Spleen (tissue), 11 donors: ENCODE measurements at regions not wholly inside any gene's neighbourhood (a gene's known extent, or its start where the extent isn't known, plus 50 kb on each side); places are given as distances from the start of the nearest gene placed in this dataset.

ENCODE experiments used
- DNase-seq: peaks from one replicate; pipeline ENCODE4 v3.0.0-alpha.2; 2020
- H3K27ac ChIP-seq, 8 donors: fragments of 200-600 bp; sonication (generic) in 7 of 8; 1 replicate in 4 of 8; 2 replicates in 4 of 8; pipeline versions ENCODE4 v1.5.0 to v1.8.0; 2016 to 2021; ENCODE audit warnings: inconsistent platforms in 4 of 8, mild to moderate bottlenecking in 4 of 8, moderate library complexity in 1 of 8
- H3K27me3 ChIP-seq, 7 donors: fragments of 200-600 bp; sonication (generic) in 6 of 7; replicated peaks in 1 of 7; 1 replicate in 4 of 7; 2 replicates in 3 of 7; pipeline versions ENCODE4 v1.5.0 to v1.8.0; 2016 to 2021; ENCODE audit warnings: inconsistent platforms in 3 of 7, mild to moderate bottlenecking in 1 of 7
- H3K36me3 ChIP-seq, 6 donors: fragments of 200-600 bp; sonication (generic) in 5 of 6; 1 replicate in 4 of 6; 2 replicates in 2 of 6; pipeline versions ENCODE4 v1.5.0 to v1.8.0; 2016 to 2021; ENCODE audit warnings: inconsistent platforms in 2 of 6
- H3K4me1 ChIP-seq, 6 donors: fragments of 200-600 bp; sonication (generic) in 5 of 6; 1 replicate in 3 of 6; 2 replicates in 3 of 6; pipeline versions ENCODE4 v1.5.0 to v1.8.0; 2016 to 2021; ENCODE audit warnings: inconsistent platforms in 3 of 6
- H3K4me3 ChIP-seq, 8 donors: fragments of 200-600 bp; sonication (generic) in 7 of 8; 1 replicate in 4 of 8; 2 replicates in 4 of 8; pipeline versions ENCODE4 v1.5.0 to v1.8.0; 2016 to 2021; ENCODE audit warnings: inconsistent platforms in 4 of 8, mild to moderate bottlenecking in 4 of 8, moderate library complexity in 2 of 8
- H3K9me3 ChIP-seq, 8 donors: fragments of 200-600 bp; sonication (generic) in 7 of 8; 1 replicate in 4 of 8; 2 replicates in 4 of 8; pipeline versions ENCODE4 v1.5.0 to v1.8.0; 2016 to 2021; ENCODE audit warnings: inconsistent platforms in 4 of 8
- POLR2A ChIP-seq, 3 donors: fragments of 450-650 bp; IDR thresholded peaks; one replicate each; pipeline ENCODE4 v1.5.1; 2017; ENCODE audit warnings: antibody characterized with exemption in 3 of 3, mild to moderate bottlenecking in 1 of 3
- POLR2AphosphoS5 ChIP-seq, 3 donors: sonication (generic); formaldehyde crosslinking; IDR thresholded peaks; one replicate each; pipeline ENCODE4 v1.5.1; 2017; ENCODE audit warnings: antibody characterized with exemption in 3 of 3
- WGBS, 5 donors: extraction: QIAGEN DNeasy Blood & Tissue Kit in 3 of 5; methylation state at CpG; one replicate each; pipeline versions ENCODE4 v1.1.5 to v1.1.7; 2013 to 2018; 5-methylcytosine and 5-hydroxymethylcytosine counted together
- intact Hi-C: fragments of 100-400 bp; cut with DNase I; formaldehyde crosslinking; loops from one replicate; pipeline ENCODE4 v1.15.0; 2023; ENCODE audit warnings: low total_unique reads
- TF ChIP-seq, protein P1 (sequence below), 11 experiments: fragments of 200-600 bp in 7 of 11; fragments of 450-650 bp in 4 of 11; sonication (generic) in 4 of 11; IDR thresholded peaks in 8 of 11; conservative IDR thresholded peaks in 3 of 11; 1 replicate in 7 of 11; 2 replicates in 4 of 11; pipeline versions ENCODE4 v1.4.0 to v1.8.0; 2016 to 2021; ENCODE audit warnings: antibody characterized with exemption in 11 of 11, inconsistent platforms in 4 of 11, mild to moderate bottlenecking in 1 of 11
- donor health status: healthy with polysubstance abuse.
- donor health status: DM: no; HTN: no; CAD: no; lungs with moderate emphysema.
- donor health status: DM: no; HTN: no; CAD: no.
- donor health status: Bipolar disorder and iron deficiency.
- donor health status: healthy.
- donor health status: DM: no; HTN: no; CAD: no.
- donor health status: DM: yes; HTN: yes; CAD: no.

DNA sequence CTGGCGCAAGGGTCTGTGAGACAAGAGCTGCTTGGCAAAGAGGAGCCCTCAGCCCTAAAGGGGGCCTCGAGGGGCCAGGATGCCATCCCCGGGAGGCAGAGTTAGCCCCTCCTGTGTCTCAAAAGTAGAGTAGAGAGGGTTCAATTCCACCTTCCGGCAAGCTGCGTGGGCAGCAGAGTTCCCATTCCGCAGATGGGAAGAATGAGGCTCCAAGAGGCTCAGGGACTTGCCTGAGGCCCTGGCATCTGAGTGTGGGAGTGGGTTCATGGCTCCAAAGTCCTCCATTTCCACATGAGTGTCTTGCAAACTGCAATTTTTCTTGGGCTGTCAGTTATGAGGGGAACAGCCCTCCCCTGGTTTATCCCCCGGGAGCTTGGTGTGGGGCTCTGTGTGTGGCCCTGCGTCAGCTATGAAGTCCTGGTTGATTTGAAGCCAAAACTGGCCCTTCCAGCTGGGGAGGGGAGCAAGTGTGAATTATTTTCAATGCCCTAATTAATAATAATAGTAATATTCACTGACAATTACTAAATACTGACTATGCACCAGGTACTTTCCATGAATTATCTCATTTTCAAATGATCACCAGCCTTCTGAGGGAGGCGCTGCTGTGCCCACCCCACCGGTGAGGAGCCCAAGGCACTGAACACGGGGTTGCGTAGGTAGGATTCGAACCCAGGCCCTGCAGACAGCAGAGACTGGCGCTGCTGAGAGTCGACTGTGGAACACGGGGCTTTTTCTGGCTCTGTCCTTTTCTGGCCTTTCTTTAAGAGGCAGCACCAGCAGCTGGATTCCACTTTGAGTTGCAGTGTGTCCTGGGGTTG, 153.0 kb upstream of the PTPN1 start:
- Histone ChIP-seq H3K27ac (no peak overlapping the region), H3K36me3 (no peaks in the 10 kb centered on the region), H3K4me1 (peaks cover 0 to 32% (median 7%) of the 10 kb centered on the region in 6 donors), H3K4me3 (no peak overlapping the region), H3K9me3 (no peaks in the 10 kb centered on the region), H3K27me3 (peaks cover 0 to 6% (median 0%) of the 10 kb centered on the region in 7 donors)
- WGBS, 5 donors: 79 to 91% (median 86%) methylated on average over 16 of the region's 16 CpGs
- peak; percentile 36 for DNase-seq
- no peak for TF ChIP-seq POLR2AphosphoS5 (IDR thresholded peaks at IDR 0.05)
- TF ChIP-seq, protein P1, sequence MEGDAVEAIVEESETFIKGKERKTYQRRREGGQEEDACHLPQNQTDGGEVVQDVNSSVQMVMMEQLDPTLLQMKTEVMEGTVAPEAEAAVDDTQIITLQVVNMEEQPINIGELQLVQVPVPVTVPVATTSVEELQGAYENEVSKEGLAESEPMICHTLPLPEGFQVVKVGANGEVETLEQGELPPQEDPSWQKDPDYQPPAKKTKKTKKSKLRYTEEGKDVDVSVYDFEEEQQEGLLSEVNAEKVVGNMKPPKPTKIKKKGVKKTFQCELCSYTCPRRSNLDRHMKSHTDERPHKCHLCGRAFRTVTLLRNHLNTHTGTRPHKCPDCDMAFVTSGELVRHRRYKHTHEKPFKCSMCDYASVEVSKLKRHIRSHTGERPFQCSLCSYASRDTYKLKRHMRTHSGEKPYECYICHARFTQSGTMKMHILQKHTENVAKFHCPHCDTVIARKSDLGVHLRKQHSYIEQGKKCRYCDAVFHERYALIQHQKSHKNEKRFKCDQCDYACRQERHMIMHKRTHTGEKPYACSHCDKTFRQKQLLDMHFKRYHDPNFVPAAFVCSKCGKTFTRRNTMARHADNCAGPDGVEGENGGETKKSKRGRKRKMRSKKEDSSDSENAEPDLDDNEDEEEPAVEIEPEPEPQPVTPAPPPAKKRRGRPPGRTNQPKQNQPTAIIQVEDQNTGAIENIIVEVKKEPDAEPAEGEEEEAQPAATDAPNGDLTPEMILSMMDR (IDR thresholded peaks at IDR 0.05 in 8 of 11, conservative IDR thresholded peaks at IDR 0.05 in 3 of 11): no peak
- no peak for TF ChIP-seq POLR2A (IDR thresholded peaks at IDR 0.05)
- intact Hi-C loops: no loop called here

DNA sequence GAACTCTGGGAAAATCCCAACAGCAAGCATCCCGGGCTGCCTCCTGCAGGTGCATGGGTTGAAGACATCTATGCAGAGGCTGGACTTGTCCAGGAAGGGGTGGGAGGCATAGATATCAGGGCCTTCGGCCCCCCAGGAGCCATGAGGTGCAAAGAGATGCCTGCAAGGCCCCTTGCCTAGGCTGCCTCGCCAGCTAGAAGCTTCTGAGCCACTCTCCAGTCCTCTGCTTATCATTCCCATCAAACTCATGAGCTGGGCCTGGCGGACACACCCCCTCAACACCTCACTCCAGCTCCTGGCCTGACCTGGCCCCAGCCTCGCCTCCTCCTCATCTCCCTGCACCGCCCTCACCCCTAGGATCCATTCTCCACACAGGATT, 152.4 kb upstream of the PTPN1 start:
- Histone ChIP-seq H3K4me1 (peaks cover 0 to 27% (median 5%) of the 10 kb centered on the region in 6 donors), H3K27ac (no peak overlapping the region), H3K27me3 (peaks cover 0 to 6% (median 0%) of the 10 kb centered on the region in 7 donors), H3K9me3 (no peaks in the 10 kb centered on the region), H3K36me3 (no peaks in the 10 kb centered on the region), H3K4me3 (no peak overlapping the region)
- intact Hi-C loops: no loop called here
- DNase-seq: peak; percentile 66
- 82 to 92% (median 88%) methylated on average over 6 of the region's 6 CpGs for WGBS, 5 donors
- TF ChIP-seq POLR2A (IDR thresholded peaks at IDR 0.05) (no peak), POLR2AphosphoS5 (IDR thresholded peaks at IDR 0.05) (no peak)
- TF ChIP-seq, protein P1 (IDR thresholded peaks at IDR 0.05 in 8 of 11, conservative IDR thresholded peaks at IDR 0.05 in 3 of 11): no peak

DNA sequence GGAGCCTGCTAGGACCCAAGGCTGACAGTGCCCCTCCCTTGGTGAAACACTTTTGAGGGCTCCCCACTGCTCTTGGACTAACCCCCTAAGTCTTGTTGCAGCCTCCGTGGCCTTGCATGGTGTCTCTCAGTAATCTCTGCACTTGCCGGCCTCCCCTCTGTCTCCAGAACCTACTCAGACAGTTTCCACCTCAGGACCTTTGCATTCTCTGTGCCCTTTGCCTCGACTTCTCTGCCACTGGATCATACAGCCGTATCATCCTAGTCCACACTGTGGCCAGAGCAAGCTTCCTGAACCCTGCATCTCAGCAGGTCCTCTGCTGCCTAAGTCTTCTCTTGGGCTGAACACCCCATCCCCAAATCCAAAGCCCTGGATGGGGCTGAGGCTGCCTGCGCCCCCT, 152.0 kb upstream of the PTPN1 start:
- Histone ChIP-seq H3K27ac (no peak overlapping the region), H3K27me3 (peaks cover 0 to 6% (median 0%) of the 10 kb centered on the region in 7 donors), H3K4me3 (no peak overlapping the region), H3K9me3 (no peaks in the 10 kb centered on the region), H3K36me3 (no peaks in the 10 kb centered on the region), H3K4me1 (peaks cover 0 to 24% (median 3%) of the 10 kb centered on the region in 6 donors)
- no peak for DNase-seq
- WGBS, 5 donors: 87 to 94% (median 90%) methylated on average over 5 of the region's 5 CpGs
- TF ChIP-seq POLR2A (IDR thresholded peaks at IDR 0.05) (no peak), POLR2AphosphoS5 (IDR thresholded peaks at IDR 0.05) (no peak)
- TF ChIP-seq, protein P1 (IDR thresholded peaks at IDR 0.05 in 8 of 11, conservative IDR thresholded peaks at IDR 0.05 in 3 of 11): no peak
- intact Hi-C loops: no loop called here

DNA sequence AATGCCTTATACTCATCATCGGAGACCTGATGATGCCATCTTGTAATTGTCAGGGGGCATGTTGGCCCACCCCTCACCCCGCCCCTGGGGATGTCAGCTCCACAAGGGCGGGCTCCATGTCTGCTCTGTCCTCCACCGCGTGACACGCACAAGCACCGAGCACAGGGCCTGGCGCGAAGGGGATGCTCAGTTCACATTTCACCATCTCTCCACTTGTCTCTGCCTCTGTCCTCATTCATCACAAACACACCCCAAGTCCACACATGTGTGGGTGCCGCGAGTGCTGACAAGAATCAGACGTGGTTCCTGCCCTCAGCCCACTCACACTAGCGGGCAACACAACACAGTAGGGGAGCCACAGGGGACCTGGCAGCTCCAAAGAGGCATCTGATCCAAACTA, 151.2 kb upstream of the PTPN1 start:
- H3K27me3 ChIP-seq: peaks cover 0 to 6% (median 0%) of the 10 kb centered on the region in 7 donors
- no peak overlapping the region for H3K27ac ChIP-seq
- DNase-seq: peak; percentile 51
- intact Hi-C loops: no loop called here
- peaks cover 0 to 16% (median 0%) of the 10 kb centered on the region in 6 donors for H3K4me1 ChIP-seq
- 87 to 91% (median 90%) methylated on average over 13 of the region's 13 CpGs for WGBS, 5 donors
- TF ChIP-seq, protein P1 (IDR thresholded peaks at IDR 0.05 in 8 of 11, conservative IDR thresholded peaks at IDR 0.05 in 3 of 11): no peak
- TF ChIP-seq POLR2AphosphoS5 (IDR thresholded peaks at IDR 0.05): no peak
- TF ChIP-seq POLR2A (IDR thresholded peaks at IDR 0.05): no peak
- no peak overlapping the region for H3K4me3 ChIP-seq
- no peaks in the 10 kb centered on the region for H3K9me3 ChIP-seq
- H3K36me3 ChIP-seq: no peaks in the 10 kb centered on the region
